Endothelial cell of umbilical vein (primary cell): ENCODE measurements at regions not wholly inside any gene's neighbourhood (a gene's known extent, or its start where the extent isn't known, plus 50 kb on each side); places are given as distances from the start of the nearest gene placed in this dataset.

ENCODE experiments used
- BruUV-seq: library from RNA; stranded (reverse); fragments of 400-500 nt; replicated peaks from 2 replicates; lab custom pipeline; 2021; lab: Mats Ljungman, UMichigan
- CTCF ChIA-PET: fragments of 300-600, 350-600 bp; sonication (Branson Sonifier 250); formaldehyde crosslinking; loops from one replicate; lab custom pipeline; 2021; ENCODE audit warnings: antibody characterized with exemption, inconsistent platforms; lab: Charles Lee
- POLR2A ChIA-PET: fragments of 300-600, 350-600 bp; sonication (Branson Sonifier 250); formaldehyde crosslinking; loops from one replicate; lab custom pipeline; 2021; ENCODE audit warnings: antibody characterized with exemption, inconsistent platforms; lab: Charles Lee
- DNase-seq: peaks from one replicate; pipeline ENCODE4 v3.0.0-alpha.2; 2011; ENCODE audit warnings: low read depth, low spot score
- FAIRE-seq: peaks from 2 replicates; lab custom pipeline; 2011; peaks lifted over from hg19 to GRCh38; lab: Jason Lieb, UNC
- H2AFZ ChIP-seq: 2 replicates; pipeline ENCODE4 v1.6.0; 2012; ENCODE audit warnings: low read depth, low read length, control low read depth, inconsistent platforms
- H3K27ac ChIP-seq: 2 replicates; pipeline ENCODE4 v1.5.1; 2011; ENCODE audit warnings: low read depth, mild to moderate bottlenecking, control low read depth, low read length, moderate library complexity; ENCODE audit not compliant: insufficient read depth
- H3K27me3 ChIP-seq, 2 experiments: 2 replicates each; pipeline versions ENCODE4 v1.6.0 to v1.6.1; 2011; ENCODE audit warnings: low read length in 2 of 2, mixed read lengths in 1 of 2; ENCODE audit not compliant: control insufficient read depth in 2 of 2, insufficient read depth in 2 of 2
- H3K36me3 ChIP-seq, 2 experiments: 2 replicates in 1 of 2; 3 replicates in 1 of 2; pipeline ENCODE4 v1.5.1; 2011; ENCODE audit warnings: low read length in 2 of 2, mild to moderate bottlenecking in 1 of 2, moderate library complexity in 1 of 2; ENCODE audit not compliant: control insufficient read depth in 2 of 2, insufficient read depth in 2 of 2; ENCODE audit errors: extremely low read depth in 1 of 2
- H3K4me1 ChIP-seq: 3 replicates; pipeline ENCODE4 v1.5.1; 2011; ENCODE audit warnings: mild to moderate bottlenecking, low read length; ENCODE audit not compliant: control insufficient read depth, insufficient read depth; ENCODE audit errors: extremely low read depth
- H3K4me2 ChIP-seq: 2 replicates; pipeline ENCODE4 v1.6.1; 2011; ENCODE audit warnings: low read length, control low read depth, mixed read lengths; ENCODE audit not compliant: insufficient read depth
- H3K4me3 ChIP-seq, 3 experiments: fragments of 200-600 bp in 1 of 3; sonication (generic), shearing (Covaris generic) in 1 of 3; replicated peaks in 1 of 3; 2 replicates each; pipeline ENCODE4 v1.5.1; 2011 to 2016; ENCODE audit warnings: control low read depth in 3 of 3, low read length in 3 of 3, mild to moderate bottlenecking in 2 of 3, inconsistent platforms in 1 of 3, low read depth in 1 of 3, moderate library complexity in 1 of 3; ENCODE audit not compliant: insufficient read depth in 1 of 3
- H3K79me2 ChIP-seq: 2 replicates; pipeline ENCODE4 v1.6.0; 2012; ENCODE audit warnings: low read length, inconsistent platforms; ENCODE audit not compliant: control insufficient read depth, insufficient read depth
- H3K9ac ChIP-seq: replicated peaks from 2 replicates; pipeline ENCODE3; 2011; ENCODE audit warnings: low read length, control low read depth; ENCODE audit not compliant: insufficient read depth; ENCODE audit errors: extremely low read depth
- H3K9me1 ChIP-seq: replicated peaks from 3 replicates; pipeline ENCODE4 v1.6.0; 2011; ENCODE audit warnings: mild to moderate bottlenecking, low read length; ENCODE audit not compliant: control insufficient read depth, insufficient read depth; ENCODE audit errors: extremely low read depth
- H3K9me3 ChIP-seq: replicated peaks from 2 replicates; pipeline ENCODE4 v1.5.1; 2012; ENCODE audit warnings: low read length, inconsistent platforms; ENCODE audit not compliant: control insufficient read depth, insufficient read depth
- H4K20me1 ChIP-seq: replicated peaks from 2 replicates; pipeline ENCODE3; 2011; ENCODE audit warnings: mild to moderate bottlenecking, low read length; ENCODE audit not compliant: control insufficient read depth, insufficient read depth; ENCODE audit errors: extremely low read depth
- CTCF ChIP-seq, 2 donors: IDR thresholded peaks; 1 replicate in 1 of 2; 2 replicates in 1 of 2; pipeline ENCODE4 v1.5.1; 2011; ENCODE audit warnings: low read length in 2 of 2, mild to moderate bottlenecking in 2 of 2, moderate library complexity in 2 of 2, control low read depth in 1 of 2, inconsistent platforms in 1 of 2, low read depth in 1 of 2; ENCODE audit not compliant: insufficient read depth in 1 of 2; ENCODE audit errors: extremely low read depth in 1 of 2
- FOS ChIP-seq: IDR thresholded peaks from 2 replicates; pipeline ENCODE4 v1.6.1; 2011; ENCODE audit warnings: mild to moderate bottlenecking, low read length, moderate library complexity, borderline replicate concordance; ENCODE audit not compliant: insufficient read depth
- GATA2 ChIP-seq: IDR thresholded peaks from 2 replicates; pipeline ENCODE4 v1.7.0; 2011; ENCODE audit warnings: low read depth, mild to moderate bottlenecking, moderate library complexity, mixed read lengths, low read length; ENCODE audit not compliant: insufficient read length, insufficient read depth
- JUN ChIP-seq: IDR thresholded peaks from 2 replicates; pipeline ENCODE4 v1.6.1; 2011; ENCODE audit warnings: borderline replicate concordance, low read depth; ENCODE audit not compliant: insufficient read length, insufficient read depth
- MAX ChIP-seq: IDR thresholded peaks from 2 replicates; pipeline ENCODE4 v1.6.1; 2011; ENCODE audit not compliant: insufficient read depth, insufficient read length
- MYC ChIP-seq: IDR thresholded peaks from one replicate; pipeline ENCODE4 v1.6.1; 2011; ENCODE audit warnings: mild to moderate bottlenecking, low read depth, low read length
- POLR2A ChIP-seq: IDR thresholded peaks from 2 replicates; pipeline ENCODE4 v1.6.1; 2012; ENCODE audit warnings: low read depth, mild to moderate bottlenecking, control low read depth, low read length
- dilution Hi-C: fragments of 300-500 bp; cut with MboI; formaldehyde crosslinking; loops from one replicate; pipeline ENCODE4 v1.15.0; 2019; ENCODE audit warnings: low sequenced_read_pairs; ENCODE audit not compliant: extremely low pct_ligation_motif_present
- intact Hi-C: fragments of 100-400 bp; cut with micrococcal nuclease; formaldehyde crosslinking; loops from one replicate; pipeline ENCODE4 v1.10.0; 2022

- ChIA-PET CTCF (interaction anchor here (4.5 kb wide), 1 partner anchor 14 kb away, joined by 18 read pairs; no protein-coding TSS in a partner anchor), POLR2A (no interaction called here)
- H3K9me3 ChIP-seq: no peaks in the 10 kb centered on the region
- H2AFZ ChIP-seq: no peak overlapping the region
- H3K4me2 ChIP-seq: no peak overlapping the region
- DNase-seq: no peak
- H3K36me3 ChIP-seq: no peaks in the 10 kb centered on the region
- H3K27ac ChIP-seq: no peak overlapping the region
- intact Hi-C loops (no loop called here), dilution Hi-C loops (no loop called here)
- H3K4me1 ChIP-seq: no peaks in the 10 kb centered on the region
- TF ChIP-seq POLR2A (no peak), CTCF (IDR thresholded peaks at IDR 0.05; ENCODE audit: extremely low read depth in 1 of 2, insufficient read depth in 1 of 2, low read depth in 1 of 2, low read length in 2 of 2) (no peak), JUN (no peak), GATA2 (no peak), FOS (no peak), MAX (no peak), MYC (no peak)
- H3K79me2 ChIP-seq: no peaks in the 10 kb centered on the region
- no peaks in the 10 kb centered on the region for H3K9me1 ChIP-seq
- BruUV-seq: no TSS peak
- no peak overlapping the region for H3K9ac ChIP-seq
- no peak for FAIRE-seq
- H3K4me3 ChIP-seq: no peak overlapping the region
- no peaks in the 10 kb centered on the region for H4K20me1 ChIP-seq
- no peaks in the 10 kb centered on the region for H3K27me3 ChIP-seq
These were observed 129.8 kb downstream of the TANC2 start for GRCh38 chr17:63095879-63096278.
